Caco-2 (cell line): ENCODE measurements at regions not wholly inside any gene's neighbourhood (a gene's known extent, or its start where the extent isn't known, plus 50 kb on each side); places are given as distances from the start of the nearest gene placed in this dataset.

ENCODE experiments used
- BruUV-seq: library from RNA; stranded (reverse); fragments of 400-500 nt; replicated peaks from 2 replicates; lab custom pipeline; 2021; lab: Mats Ljungman, UMichigan
- CTCF ChIA-PET: fragments of 300-600 bp; sonication (Branson Sonifier 250); formaldehyde crosslinking; loops from one replicate; lab custom pipeline; 2022; ENCODE audit warnings: antibody characterized with exemption; lab: Charles Lee
- POLR2A ChIA-PET: fragments of 300-600 bp; sonication (Branson Sonifier 250); formaldehyde crosslinking; loops from one replicate; lab custom pipeline; 2022; ENCODE audit warnings: antibody characterized with exemption; lab: Charles Lee
- DNase-seq, 2 experiments: peaks; one replicate each; pipeline versions ENCODE4 v3.0.0 to v3.0.0-alpha.2; 2020 to 2022
- H3K27me3 ChIP-seq: replicated peaks from 2 replicates; pipeline ENCODE4 v1.6.0; 2011; ENCODE audit warnings: low read length; ENCODE audit not compliant: control insufficient read depth, insufficient read depth
- H3K36me3 ChIP-seq: 2 replicates; pipeline ENCODE4 v1.5.1; 2011; ENCODE audit warnings: low read length; ENCODE audit not compliant: control insufficient read depth, insufficient read depth
- H3K4me1 ChIP-seq: fragments of 250-450 bp; sonication (Bioruptor Pico); 2 replicates; pipeline ENCODE4 v1.5.1; 2020; ENCODE audit warnings: mild to moderate bottlenecking
- H3K4me3 ChIP-seq: 2 replicates; pipeline ENCODE4 v1.5.1; 2011; ENCODE audit warnings: low read depth, mild to moderate bottlenecking, control low read depth, low read length
- H3K9me3 ChIP-seq: fragments of 250-450 bp; sonication (Bioruptor Pico); 2 replicates; pipeline ENCODE4 v1.5.1; 2020; ENCODE audit warnings: mild to moderate bottlenecking, moderate library complexity
- H3K27ac Mint-ChIP-seq: one replicate; pipeline ENCODE4 v1.8.0; 2022; ENCODE audit warnings: mixed read lengths; ENCODE audit not compliant: unreplicated experiment
- H3K27me3 Mint-ChIP-seq: one replicate; pipeline ENCODE4 v1.8.0; 2022; ENCODE audit warnings: mixed read lengths; ENCODE audit not compliant: insufficient read depth, unreplicated experiment
- H3K36me3 Mint-ChIP-seq: one replicate; pipeline ENCODE4 v1.8.0; 2022; ENCODE audit warnings: mild to moderate bottlenecking, mixed read lengths; ENCODE audit not compliant: insufficient read depth, unreplicated experiment
- H3K4me1 Mint-ChIP-seq: one replicate; pipeline ENCODE4 v1.8.0; 2022; ENCODE audit warnings: low read depth, mixed read lengths; ENCODE audit not compliant: unreplicated experiment
- H3K4me3 Mint-ChIP-seq: one replicate; pipeline ENCODE4 v1.8.0; 2022; ENCODE audit warnings: mild to moderate bottlenecking, moderate library complexity, mixed read lengths; ENCODE audit not compliant: unreplicated experiment
- H3K9me3 Mint-ChIP-seq: one replicate; pipeline ENCODE4 v1.8.0; 2022; ENCODE audit warnings: mixed read lengths; ENCODE audit not compliant: unreplicated experiment
- intact Hi-C: fragments of 100-400 bp; cut with micrococcal nuclease; formaldehyde crosslinking; loops from one replicate; pipeline ENCODE4 v1.10.0; 2022; ENCODE audit not compliant: unreplicated experiment
- TF ChIP-seq, protein P1 (sequence below), 2 experiments: fragments of 200-600 bp in 1 of 2; IDR thresholded peaks; 1 replicate in 1 of 2; 2 replicates in 1 of 2; pipeline versions ENCODE4 v1.5.1 to v1.8.0; 2011 to 2022; ENCODE audit warnings: antibody characterized with exemption in 1 of 2, control low read depth in 1 of 2, inconsistent platforms in 1 of 2, low read depth in 1 of 2, low read length in 1 of 2, mild to moderate bottlenecking in 1 of 2, moderate library complexity in 1 of 2; ENCODE audit not compliant: insufficient read depth in 1 of 2, severe bottlenecking in 1 of 2, unreplicated experiment in 1 of 2

DNA sequence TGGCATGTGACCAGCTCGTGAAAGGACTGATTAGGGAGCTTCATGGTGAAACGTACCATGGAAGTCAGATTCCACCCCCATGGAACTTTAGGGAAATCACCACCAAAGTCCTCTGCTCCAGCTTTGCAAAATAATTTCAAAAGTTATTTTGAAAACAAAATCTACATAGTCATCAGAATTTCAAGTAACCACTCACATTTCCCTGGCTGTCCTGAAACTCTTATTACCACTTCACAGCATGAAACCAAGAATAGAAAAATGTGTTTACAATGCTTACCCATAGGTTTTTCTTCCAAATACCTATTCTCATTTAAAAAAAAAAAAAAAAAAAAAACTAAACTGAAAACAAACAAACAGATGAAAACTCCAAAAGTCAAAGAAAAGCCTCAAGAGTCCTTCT, 198.7 kb downstream of the PDGFRA start:
- no peak overlapping the region for H3K4me3 ChIP-seq
- DNase-seq: no peak
- H3K36me3 Mint-ChIP-seq: no peaks in the 10 kb centered on the region
- no peaks in the 10 kb centered on the region for H3K4me1 Mint-ChIP-seq
- no peaks in the 10 kb centered on the region for H3K9me3 ChIP-seq
- H3K36me3 ChIP-seq: no peaks in the 10 kb centered on the region
- no peak overlapping the region for H3K4me3 Mint-ChIP-seq
- no peaks in the 10 kb centered on the region for H3K4me1 ChIP-seq
- ChIA-PET CTCF (interaction anchor here (0.7 kb wide), 1 partner anchor 21 kb away, joined by 3 read pairs; no protein-coding TSS in a partner anchor), POLR2A (no interaction called here)
- intact Hi-C loops: no loop called here
- H3K27me3 ChIP-seq: no peaks in the 10 kb centered on the region
- H3K27me3 Mint-ChIP-seq: peaks cover 18% of the 10 kb centered on the region
- H3K9me3 Mint-ChIP-seq: no peaks in the 10 kb centered on the region
- H3K27ac Mint-ChIP-seq: no peak overlapping the region
- TF ChIP-seq, protein P1, sequence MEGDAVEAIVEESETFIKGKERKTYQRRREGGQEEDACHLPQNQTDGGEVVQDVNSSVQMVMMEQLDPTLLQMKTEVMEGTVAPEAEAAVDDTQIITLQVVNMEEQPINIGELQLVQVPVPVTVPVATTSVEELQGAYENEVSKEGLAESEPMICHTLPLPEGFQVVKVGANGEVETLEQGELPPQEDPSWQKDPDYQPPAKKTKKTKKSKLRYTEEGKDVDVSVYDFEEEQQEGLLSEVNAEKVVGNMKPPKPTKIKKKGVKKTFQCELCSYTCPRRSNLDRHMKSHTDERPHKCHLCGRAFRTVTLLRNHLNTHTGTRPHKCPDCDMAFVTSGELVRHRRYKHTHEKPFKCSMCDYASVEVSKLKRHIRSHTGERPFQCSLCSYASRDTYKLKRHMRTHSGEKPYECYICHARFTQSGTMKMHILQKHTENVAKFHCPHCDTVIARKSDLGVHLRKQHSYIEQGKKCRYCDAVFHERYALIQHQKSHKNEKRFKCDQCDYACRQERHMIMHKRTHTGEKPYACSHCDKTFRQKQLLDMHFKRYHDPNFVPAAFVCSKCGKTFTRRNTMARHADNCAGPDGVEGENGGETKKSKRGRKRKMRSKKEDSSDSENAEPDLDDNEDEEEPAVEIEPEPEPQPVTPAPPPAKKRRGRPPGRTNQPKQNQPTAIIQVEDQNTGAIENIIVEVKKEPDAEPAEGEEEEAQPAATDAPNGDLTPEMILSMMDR (IDR thresholded peaks at IDR 0.05; ENCODE audit: insufficient read depth in 1 of 2, low read depth in 1 of 2, low read length in 1 of 2, severe bottlenecking in 1 of 2, unreplicated experiment in 1 of 2): no peak
- no TSS peak for BruUV-seq

DNA sequence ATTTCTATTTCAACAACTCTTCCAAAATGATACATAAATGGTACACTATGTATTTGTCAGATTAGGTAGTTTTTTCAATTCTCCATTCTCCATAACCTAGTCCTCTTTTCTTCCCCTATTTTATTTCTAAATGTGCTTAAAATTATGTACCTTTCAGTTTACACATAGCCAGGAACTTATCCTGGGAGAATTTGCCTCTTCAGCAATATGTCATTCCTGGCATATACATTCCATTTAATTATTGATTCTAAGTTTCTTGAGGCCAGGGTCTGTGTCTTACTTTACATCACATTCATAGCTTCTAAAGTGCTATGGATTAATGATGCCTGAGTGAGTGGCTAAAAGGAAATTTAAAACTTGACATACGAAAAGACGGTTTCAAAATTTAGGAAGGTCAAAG, 199.8 kb downstream of the PDGFRA start:
- no peaks in the 10 kb centered on the region for H3K4me1 ChIP-seq
- H3K9me3 ChIP-seq: no peaks in the 10 kb centered on the region
- intact Hi-C loops: no loop called here
- POLR2A ChIA-PET: no interaction called here
- no peaks in the 10 kb centered on the region for H3K36me3 ChIP-seq
- no TSS peak for BruUV-seq
- TF ChIP-seq, protein P1 (IDR thresholded peaks at IDR 0.05; ENCODE audit: insufficient read depth in 1 of 2, low read depth in 1 of 2, low read length in 1 of 2, severe bottlenecking in 1 of 2, unreplicated experiment in 1 of 2): no peak
- Mint-ChIP-seq H3K36me3 (no peaks in the 10 kb centered on the region), H3K9me3 (no peaks in the 10 kb centered on the region), H3K4me3 (no peak overlapping the region), H3K27me3 (peaks cover 18% of the 10 kb centered on the region), H3K4me1 (no peaks in the 10 kb centered on the region), H3K27ac (no peak overlapping the region)
- H3K4me3 ChIP-seq: no peak overlapping the region
- no peak for DNase-seq
- no peaks in the 10 kb centered on the region for H3K27me3 ChIP-seq
- CTCF ChIA-PET: no interaction called here

DNA sequence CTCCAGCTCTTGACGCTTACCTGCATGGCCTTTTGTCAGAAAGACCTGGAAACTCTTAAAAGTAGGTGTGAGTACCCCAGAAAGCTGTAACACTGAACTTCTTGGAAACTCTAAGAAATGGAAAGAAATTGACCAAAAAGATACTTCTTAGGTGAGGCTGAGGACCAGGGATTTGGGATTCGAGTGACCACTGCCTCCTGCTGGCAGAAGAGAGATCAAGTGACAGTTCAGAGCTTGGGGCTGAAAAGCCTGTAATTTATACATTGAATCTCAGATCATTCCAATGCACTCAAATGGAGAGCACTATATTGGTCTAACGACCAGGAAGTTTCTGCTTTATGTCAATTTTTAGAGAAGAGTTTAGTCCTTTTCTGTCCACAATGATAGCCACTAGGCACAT, 204.6 kb downstream of the PDGFRA start:
- Mint-ChIP-seq H3K36me3 (no peaks in the 10 kb centered on the region), H3K27ac (no peak overlapping the region), H3K9me3 (no peaks in the 10 kb centered on the region), H3K27me3 (peaks cover 19% of the 10 kb centered on the region), H3K4me1 (no peaks in the 10 kb centered on the region), H3K4me3 (no peak overlapping the region)
- intact Hi-C loops: loop anchor here (2.0 kb wide), 1 partner anchor 111 kb away; no protein-coding TSS in a partner anchor
- ChIA-PET CTCF (interaction anchor here (0.7 to 0.9 kb wide), 2 partner anchors 49 to 115 kb away, joined by 3 read pairs; no protein-coding TSS in a partner anchor), POLR2A (no interaction called here)
- no TSS peak for BruUV-seq
- Histone ChIP-seq H3K4me1 (no peaks in the 10 kb centered on the region), H3K36me3 (no peaks in the 10 kb centered on the region), H3K27me3 (no peaks in the 10 kb centered on the region), H3K4me3 (no peak overlapping the region), H3K9me3 (no peaks in the 10 kb centered on the region)
- peak in 1 of 2 experiments; percentile 1 for DNase-seq
- TF ChIP-seq, protein P1 (IDR thresholded peaks at IDR 0.05; ENCODE audit: insufficient read depth in 1 of 2, low read depth in 1 of 2, low read length in 1 of 2, severe bottlenecking in 1 of 2, unreplicated experiment in 1 of 2): peak; percentile 19 to 32
